COLO668 (cell line): ENCODE measurements at regions not wholly inside any gene's neighbourhood (a gene's known extent, or its start where the extent isn't known, plus 50 kb on each side); places are given as distances from the start of the nearest gene placed in this dataset.

Source experiments
- DNase-seq: peaks from one replicate; lab custom pipeline; 2025; ENCODE audit not compliant: unreplicated experiment; lab: John Stamatoyannopoulos, UW

- no peak for DNase-seq
Observed at GRCh38 chr16:86766700-86767099, 188.4 kb downstream of the FOXL1 start.

- no peak for DNase-seq
Observed at GRCh38 chr16:86768228-86768791, 190.0 kb downstream of the FOXL1 start.

GRCh38 chr16:86768999-86769398 lies 190.7 kb downstream of the FOXL1 start:
- no peak for DNase-seq

- DNase-seq: no peak
Observed at GRCh38 chr16:86771506-86772460, 193.4 kb downstream of the FOXL1 start.

GRCh38 chr16:86772671-86773353 lies 194.5 kb downstream of the FOXL1 start:
- DNase-seq: no peak

- DNase-seq: no peak
Observed at GRCh38 chr16:86773354-86773715, 195.0 kb downstream of the FOXL1 start.

GRCh38 chr16:86774931-86775330 lies 196.6 kb downstream of the FOXL1 start:
- no peak for DNase-seq

- no peak for DNase-seq
Observed at GRCh38 chr16:86775511-86775921, 197.2 kb downstream of the FOXL1 start.

GRCh38 chr16:86777381-86777946 lies 199.1 kb downstream of the FOXL1 start:
- no peak for DNase-seq

GRCh38 chr16:86778108-86778745 lies 199.9 kb downstream of the FOXL1 start:
- no peak for DNase-seq

- no peak for DNase-seq
Observed at GRCh38 chr16:86778978-86779377, 200.6 kb downstream of the FOXL1 start.

GRCh38 chr16:86781046-86781445 lies 202.7 kb downstream of the FOXL1 start:
- no peak for DNase-seq

- DNase-seq: no peak
Observed at GRCh38 chr16:86783636-86784626, 205.6 kb downstream of the FOXL1 start.

- no peak for DNase-seq
Observed at GRCh38 chr16:86786338-86786737, 208.0 kb downstream of the FOXL1 start.

- DNase-seq: no peak
Observed at GRCh38 chr16:86786994-86787393, 208.6 kb downstream of the FOXL1 start.

- DNase-seq: no peak
Observed at GRCh38 chr16:86787538-86787937, 209.2 kb downstream of the FOXL1 start.

GRCh38 chr16:86789621-86790051 lies 211.3 kb downstream of the FOXL1 start:
- DNase-seq: no peak

- DNase-seq: no peak
Observed at GRCh38 chr16:86791287-86792035, 213.1 kb downstream of the FOXL1 start.

GRCh38 chr16:86794216-86794864 lies 216.0 kb downstream of the FOXL1 start:
- no peak for DNase-seq
